ENCODE measurements at regions not wholly inside any gene's neighbourhood (a gene's known extent, or its start where the extent isn't known, plus 50 kb on each side); places are given as distances from the start of the nearest gene placed in this dataset.

DNA sequence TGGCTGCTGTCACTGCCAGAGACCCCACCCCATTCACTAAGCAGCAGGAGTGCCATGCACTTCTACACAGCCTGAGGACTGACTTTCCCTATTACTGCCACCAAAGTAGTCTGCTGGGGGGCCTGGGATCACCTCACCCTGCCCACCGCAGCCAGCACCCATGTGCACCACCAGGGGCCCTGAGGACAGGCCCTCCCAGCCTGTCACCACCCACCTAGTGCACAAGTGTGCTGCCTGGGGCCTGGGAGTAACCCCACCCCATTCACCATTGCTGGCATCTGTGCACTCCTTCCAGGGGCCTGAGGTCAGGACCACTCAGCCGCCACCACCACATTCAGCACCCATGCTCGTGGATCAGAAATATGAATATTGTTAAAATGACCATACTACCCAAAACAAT lies 247.8 kb upstream of the NCKAP5 start:
- TF ChIP-seq, protein P1, sequence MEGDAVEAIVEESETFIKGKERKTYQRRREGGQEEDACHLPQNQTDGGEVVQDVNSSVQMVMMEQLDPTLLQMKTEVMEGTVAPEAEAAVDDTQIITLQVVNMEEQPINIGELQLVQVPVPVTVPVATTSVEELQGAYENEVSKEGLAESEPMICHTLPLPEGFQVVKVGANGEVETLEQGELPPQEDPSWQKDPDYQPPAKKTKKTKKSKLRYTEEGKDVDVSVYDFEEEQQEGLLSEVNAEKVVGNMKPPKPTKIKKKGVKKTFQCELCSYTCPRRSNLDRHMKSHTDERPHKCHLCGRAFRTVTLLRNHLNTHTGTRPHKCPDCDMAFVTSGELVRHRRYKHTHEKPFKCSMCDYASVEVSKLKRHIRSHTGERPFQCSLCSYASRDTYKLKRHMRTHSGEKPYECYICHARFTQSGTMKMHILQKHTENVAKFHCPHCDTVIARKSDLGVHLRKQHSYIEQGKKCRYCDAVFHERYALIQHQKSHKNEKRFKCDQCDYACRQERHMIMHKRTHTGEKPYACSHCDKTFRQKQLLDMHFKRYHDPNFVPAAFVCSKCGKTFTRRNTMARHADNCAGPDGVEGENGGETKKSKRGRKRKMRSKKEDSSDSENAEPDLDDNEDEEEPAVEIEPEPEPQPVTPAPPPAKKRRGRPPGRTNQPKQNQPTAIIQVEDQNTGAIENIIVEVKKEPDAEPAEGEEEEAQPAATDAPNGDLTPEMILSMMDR (IDR thresholded peaks at IDR 0.05) = no peak
- no peak for TF ChIP-seq ZFX (IDR thresholded peaks at IDR 0.05; ENCODE audit: borderline replicate concordance)

All from 22Rv1 (cell line).